Panc1 (cell line): ENCODE measurements at regions not wholly inside any gene's neighbourhood (a gene's known extent, or its start where the extent isn't known, plus 50 kb on each side); places are given as distances from the start of the nearest gene placed in this dataset.

ENCODE experiments used
- ATAC-seq: fragments of 200-7000 bp; cut with Tn5 transposase; 2 replicates; pipeline ENCODE4 v1.9.1; 2020; ENCODE audit warnings: mild to moderate bottlenecking, moderate library complexity
- BruUV-seq: library from RNA; stranded (reverse); fragments of 400-500 nt; replicated peaks from 2 replicates; lab custom pipeline; 2021; lab: Mats Ljungman, UMichigan
- CTCF ChIA-PET: fragments of 300-600 bp; sonication (Branson Sonifier 250); formaldehyde crosslinking; loops from one replicate; lab custom pipeline; 2022; ENCODE audit warnings: antibody characterized with exemption; lab: Charles Lee
- POLR2A ChIA-PET: fragments of 300-600 bp; sonication (Branson Sonifier 250); formaldehyde crosslinking; loops from one replicate; lab custom pipeline; 2022; ENCODE audit warnings: antibody characterized with exemption; lab: Charles Lee
- DNase-seq: peaks from one replicate; pipeline ENCODE4 v3.0.0-alpha.2; 2010; ENCODE audit warnings: low read depth, low spot score
- H3K27ac ChIP-seq: 2 replicates; pipeline ENCODE4 v1.5.1; 2011; ENCODE audit warnings: mild to moderate bottlenecking, low read length, inconsistent platforms
- H3K27me3 ChIP-seq: fragments of 200-500 bp; sonication (Bioruptor generic); 2 replicates; pipeline ENCODE4 v1.6.0; 2014; ENCODE audit warnings: low read length, inconsistent platforms; ENCODE audit not compliant: control insufficient read depth, insufficient read depth
- H3K36me3 ChIP-seq: fragments of 200-500 bp; sonication (Bioruptor generic); 2 replicates; pipeline ENCODE4 v1.5.1; 2014; ENCODE audit warnings: inconsistent platforms, mild to moderate bottlenecking, low read length, moderate library complexity; ENCODE audit not compliant: control insufficient read depth, insufficient read depth
- H3K4me1 ChIP-seq: 2 replicates; pipeline ENCODE4 v1.5.1; 2011; ENCODE audit warnings: inconsistent platforms, mild to moderate bottlenecking, low read length, moderate library complexity; ENCODE audit not compliant: control insufficient read depth, insufficient read depth
- H3K4me3 ChIP-seq, 2 experiments: 2 replicates each; pipeline ENCODE4 v1.5.1; 2011 to 2012; ENCODE audit warnings: low read depth in 2 of 2, low read length in 2 of 2, mild to moderate bottlenecking in 2 of 2, inconsistent platforms in 1 of 2, moderate library complexity in 1 of 2
- H3K9me3 ChIP-seq: fragments of 200-500 bp; sonication (Bioruptor generic); 2 replicates; pipeline ENCODE4 v1.5.1; 2014; ENCODE audit warnings: low read depth, mild to moderate bottlenecking, inconsistent platforms, low read length, moderate library complexity; ENCODE audit not compliant: control insufficient read depth, insufficient read depth
- POLR2AphosphoS5 ChIP-seq: IDR thresholded peaks from 2 replicates; pipeline ENCODE4 v1.6.1; 2012; ENCODE audit warnings: mild to moderate bottlenecking, low read depth, low read length, moderate library complexity
- SIN3A ChIP-seq: IDR thresholded peaks from 2 replicates; pipeline ENCODE4 v1.6.1; 2012; ENCODE audit warnings: low read depth, mild to moderate bottlenecking, low read length, moderate library complexity, borderline replicate concordance; ENCODE audit not compliant: insufficient read depth
- TCF7L2 ChIP-seq: IDR thresholded peaks from 2 replicates; pipeline ENCODE4 v1.6.1; 2011; ENCODE audit warnings: mild to moderate bottlenecking, low read depth, low read length, inconsistent platforms
- in situ Hi-C: cut with HindIII; loops from 2 replicates; pipeline ENCODE4 v1.10.0; 2016; ENCODE audit warnings: low sequenced_read_pairs, low pct_unique_long_range_greater_than_20kb
- intact Hi-C: fragments of 100-400 bp; cut with micrococcal nuclease; formaldehyde crosslinking; loops from one replicate; pipeline ENCODE4 v1.10.0; 2022; ENCODE audit not compliant: unreplicated experiment
- TF ChIP-seq, protein P1 (sequence below), 2 experiments: IDR thresholded peaks; 2 replicates each; pipeline ENCODE4 v1.6.1; 2011 to 2012; ENCODE audit warnings: low read depth in 2 of 2, control low read depth in 1 of 2, low read length in 1 of 2, mild to moderate bottlenecking in 1 of 2, moderate library complexity in 1 of 2; ENCODE audit not compliant: insufficient read depth in 1 of 2
- TF ChIP-seq, protein P2 (sequence below): fragments of 450-650 bp; IDR thresholded peaks from 2 replicates; pipeline ENCODE4 v1.5.1; 2017; ENCODE audit warnings: mild to moderate bottlenecking

DNA sequence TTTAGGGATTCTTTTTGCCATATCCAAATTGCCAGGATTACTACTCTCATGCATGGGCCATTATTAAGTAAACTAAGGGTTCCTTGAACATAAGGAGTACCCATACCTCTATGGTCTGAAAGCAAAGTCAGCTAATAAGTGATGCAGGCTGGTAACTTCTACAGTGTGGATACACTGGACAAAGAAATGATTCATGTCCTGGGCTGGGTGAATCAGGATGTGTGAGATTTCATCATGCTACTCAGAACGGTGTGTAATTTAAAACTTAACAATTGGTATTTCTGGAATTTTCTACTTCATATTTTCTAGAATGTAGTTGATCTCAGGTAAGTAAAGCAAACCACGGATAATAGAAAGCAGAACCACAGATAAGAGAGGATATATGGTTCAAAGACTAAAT lies 428.8 kb downstream of the CHSY3 start:
- DNase-seq = no peak
- TF ChIP-seq, protein P1, sequence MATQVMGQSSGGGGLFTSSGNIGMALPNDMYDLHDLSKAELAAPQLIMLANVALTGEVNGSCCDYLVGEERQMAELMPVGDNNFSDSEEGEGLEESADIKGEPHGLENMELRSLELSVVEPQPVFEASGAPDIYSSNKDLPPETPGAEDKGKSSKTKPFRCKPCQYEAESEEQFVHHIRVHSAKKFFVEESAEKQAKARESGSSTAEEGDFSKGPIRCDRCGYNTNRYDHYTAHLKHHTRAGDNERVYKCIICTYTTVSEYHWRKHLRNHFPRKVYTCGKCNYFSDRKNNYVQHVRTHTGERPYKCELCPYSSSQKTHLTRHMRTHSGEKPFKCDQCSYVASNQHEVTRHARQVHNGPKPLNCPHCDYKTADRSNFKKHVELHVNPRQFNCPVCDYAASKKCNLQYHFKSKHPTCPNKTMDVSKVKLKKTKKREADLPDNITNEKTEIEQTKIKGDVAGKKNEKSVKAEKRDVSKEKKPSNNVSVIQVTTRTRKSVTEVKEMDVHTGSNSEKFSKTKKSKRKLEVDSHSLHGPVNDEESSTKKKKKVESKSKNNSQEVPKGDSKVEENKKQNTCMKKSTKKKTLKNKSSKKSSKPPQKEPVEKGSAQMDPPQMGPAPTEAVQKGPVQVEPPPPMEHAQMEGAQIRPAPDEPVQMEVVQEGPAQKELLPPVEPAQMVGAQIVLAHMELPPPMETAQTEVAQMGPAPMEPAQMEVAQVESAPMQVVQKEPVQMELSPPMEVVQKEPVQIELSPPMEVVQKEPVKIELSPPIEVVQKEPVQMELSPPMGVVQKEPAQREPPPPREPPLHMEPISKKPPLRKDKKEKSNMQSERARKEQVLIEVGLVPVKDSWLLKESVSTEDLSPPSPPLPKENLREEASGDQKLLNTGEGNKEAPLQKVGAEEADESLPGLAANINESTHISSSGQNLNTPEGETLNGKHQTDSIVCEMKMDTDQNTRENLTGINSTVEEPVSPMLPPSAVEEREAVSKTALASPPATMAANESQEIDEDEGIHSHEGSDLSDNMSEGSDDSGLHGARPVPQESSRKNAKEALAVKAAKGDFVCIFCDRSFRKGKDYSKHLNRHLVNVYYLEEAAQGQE (IDR thresholded peaks at IDR 0.05; ENCODE audit: insufficient read depth in 1 of 2, low read depth in 2 of 2, low read length in 1 of 2) = no peak
- TF ChIP-seq TCF7L2 (no peak), SIN3A (no peak), POLR2AphosphoS5 (no peak)
- TF ChIP-seq, protein P2, sequence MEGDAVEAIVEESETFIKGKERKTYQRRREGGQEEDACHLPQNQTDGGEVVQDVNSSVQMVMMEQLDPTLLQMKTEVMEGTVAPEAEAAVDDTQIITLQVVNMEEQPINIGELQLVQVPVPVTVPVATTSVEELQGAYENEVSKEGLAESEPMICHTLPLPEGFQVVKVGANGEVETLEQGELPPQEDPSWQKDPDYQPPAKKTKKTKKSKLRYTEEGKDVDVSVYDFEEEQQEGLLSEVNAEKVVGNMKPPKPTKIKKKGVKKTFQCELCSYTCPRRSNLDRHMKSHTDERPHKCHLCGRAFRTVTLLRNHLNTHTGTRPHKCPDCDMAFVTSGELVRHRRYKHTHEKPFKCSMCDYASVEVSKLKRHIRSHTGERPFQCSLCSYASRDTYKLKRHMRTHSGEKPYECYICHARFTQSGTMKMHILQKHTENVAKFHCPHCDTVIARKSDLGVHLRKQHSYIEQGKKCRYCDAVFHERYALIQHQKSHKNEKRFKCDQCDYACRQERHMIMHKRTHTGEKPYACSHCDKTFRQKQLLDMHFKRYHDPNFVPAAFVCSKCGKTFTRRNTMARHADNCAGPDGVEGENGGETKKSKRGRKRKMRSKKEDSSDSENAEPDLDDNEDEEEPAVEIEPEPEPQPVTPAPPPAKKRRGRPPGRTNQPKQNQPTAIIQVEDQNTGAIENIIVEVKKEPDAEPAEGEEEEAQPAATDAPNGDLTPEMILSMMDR = no peak
- BruUV-seq = no TSS peak
- ChIA-PET CTCF (no interaction called here), POLR2A (no interaction called here)
- Histone ChIP-seq H3K4me1 (no peaks in the 10 kb centered on the region), H3K4me3 (no peak overlapping the region), H3K27me3 (no peaks in the 10 kb centered on the region), H3K36me3 (no peaks in the 10 kb centered on the region), H3K9me3 (no peaks in the 10 kb centered on the region; the same call in 1 of the 2 replicates), H3K27ac (no peak overlapping the region)
- ATAC-seq = no peak
- intact Hi-C loops (no loop called here), in situ Hi-C loops (no loop called here)

DNA sequence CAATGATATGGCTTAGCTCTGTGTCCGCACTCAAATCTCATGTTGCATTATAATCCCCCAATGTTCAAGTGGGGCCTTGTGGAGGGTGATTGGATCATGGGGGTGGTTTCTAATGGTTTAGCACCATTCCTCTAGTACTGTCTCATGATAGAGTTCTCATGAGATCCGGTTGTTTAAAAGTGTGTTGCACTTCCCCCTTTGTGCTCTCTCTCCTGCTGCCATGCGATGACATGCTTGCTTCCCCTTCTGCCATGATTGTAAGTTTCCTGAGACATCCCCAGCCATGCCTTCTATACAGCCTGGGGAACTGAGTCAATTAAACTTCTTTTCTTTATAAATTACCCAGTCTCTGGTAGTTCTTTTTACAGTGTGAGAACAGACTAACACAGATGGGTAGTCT lies 427.1 kb downstream of the CHSY3 start:
- Histone ChIP-seq H3K4me1 (no peaks in the 10 kb centered on the region), H3K27ac (no peak overlapping the region), H3K27me3 (no peaks in the 10 kb centered on the region), H3K36me3 (no peaks in the 10 kb centered on the region), H3K4me3 (no peak overlapping the region), H3K9me3 (no peaks in the 10 kb centered on the region; the same call in 1 of the 2 replicates)
- no peak for ATAC-seq
- intact Hi-C loops (no loop called here), in situ Hi-C loops (no loop called here)
- TF ChIP-seq POLR2AphosphoS5 (no peak), TCF7L2 (no peak), SIN3A (no peak)
- TF ChIP-seq, protein P2 = no peak
- TF ChIP-seq, protein P1 (IDR thresholded peaks at IDR 0.05; ENCODE audit: insufficient read depth in 1 of 2, low read depth in 2 of 2, low read length in 1 of 2) = no peak
- no TSS peak for BruUV-seq
- POLR2A ChIA-PET = no interaction called here
- no peak for DNase-seq
- CTCF ChIA-PET = no interaction called here
